ENCODE measurements at regions not wholly inside any gene's neighbourhood (a gene's known extent, or its start where the extent isn't known, plus 50 kb on each side); places are given as distances from the start of the nearest gene placed in this dataset.
"Not testable (repeated sequence)": the region's sequence is repeated elsewhere in the genome, so short reads cannot be mapped to it uniquely, and the experiment has no call there.

DNA sequence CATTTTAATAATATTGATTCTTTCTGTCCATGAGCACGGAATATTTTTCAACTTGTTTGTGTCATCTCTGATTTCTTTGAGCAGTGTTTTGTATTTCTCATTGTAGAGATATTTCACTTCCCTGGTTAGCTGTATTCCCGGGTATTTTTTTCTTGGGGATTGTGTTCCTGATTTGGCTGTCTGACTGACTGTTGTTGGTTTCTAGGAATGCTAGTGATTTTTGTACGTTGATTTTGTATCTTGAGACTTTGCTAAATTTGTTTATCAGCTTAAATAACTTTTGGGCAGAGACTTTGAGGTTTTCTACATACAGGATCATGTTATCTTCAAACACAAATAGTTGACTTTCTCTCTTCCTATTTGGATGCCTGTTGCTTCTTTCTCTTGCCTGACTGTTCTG, 418.8 kb upstream of the ALCAM start:
- 28 to 84% (median 30%) methylated on average over 3 of the region's 3 CpGs for WGBS, 3 donors
- H3K36me3 ChIP-seq (ENCODE audit: insufficient read depth in 1 of 2, low read depth in 1 of 2): no peaks in the 10 kb centered on the region
- TF ChIP-seq, protein P1, sequence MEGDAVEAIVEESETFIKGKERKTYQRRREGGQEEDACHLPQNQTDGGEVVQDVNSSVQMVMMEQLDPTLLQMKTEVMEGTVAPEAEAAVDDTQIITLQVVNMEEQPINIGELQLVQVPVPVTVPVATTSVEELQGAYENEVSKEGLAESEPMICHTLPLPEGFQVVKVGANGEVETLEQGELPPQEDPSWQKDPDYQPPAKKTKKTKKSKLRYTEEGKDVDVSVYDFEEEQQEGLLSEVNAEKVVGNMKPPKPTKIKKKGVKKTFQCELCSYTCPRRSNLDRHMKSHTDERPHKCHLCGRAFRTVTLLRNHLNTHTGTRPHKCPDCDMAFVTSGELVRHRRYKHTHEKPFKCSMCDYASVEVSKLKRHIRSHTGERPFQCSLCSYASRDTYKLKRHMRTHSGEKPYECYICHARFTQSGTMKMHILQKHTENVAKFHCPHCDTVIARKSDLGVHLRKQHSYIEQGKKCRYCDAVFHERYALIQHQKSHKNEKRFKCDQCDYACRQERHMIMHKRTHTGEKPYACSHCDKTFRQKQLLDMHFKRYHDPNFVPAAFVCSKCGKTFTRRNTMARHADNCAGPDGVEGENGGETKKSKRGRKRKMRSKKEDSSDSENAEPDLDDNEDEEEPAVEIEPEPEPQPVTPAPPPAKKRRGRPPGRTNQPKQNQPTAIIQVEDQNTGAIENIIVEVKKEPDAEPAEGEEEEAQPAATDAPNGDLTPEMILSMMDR (IDR thresholded peaks at IDR 0.05): no peak
- H3K9me3 ChIP-seq: no peaks in the 10 kb centered on the region
- DNase-seq (no peak), ATAC-seq (no peak)
- intact Hi-C loops (cut with DNase I): no loop called here
- H3K27me3 ChIP-seq (ENCODE audit: insufficient read depth in 3 of 3, low read length in 2 of 3): no peaks in the 10 kb centered on the region
- H3K4me3 ChIP-seq: no peak overlapping the region
- H3K27ac ChIP-seq: no peak overlapping the region
- H3K4me1 ChIP-seq: no peaks in the 10 kb centered on the region

DNA sequence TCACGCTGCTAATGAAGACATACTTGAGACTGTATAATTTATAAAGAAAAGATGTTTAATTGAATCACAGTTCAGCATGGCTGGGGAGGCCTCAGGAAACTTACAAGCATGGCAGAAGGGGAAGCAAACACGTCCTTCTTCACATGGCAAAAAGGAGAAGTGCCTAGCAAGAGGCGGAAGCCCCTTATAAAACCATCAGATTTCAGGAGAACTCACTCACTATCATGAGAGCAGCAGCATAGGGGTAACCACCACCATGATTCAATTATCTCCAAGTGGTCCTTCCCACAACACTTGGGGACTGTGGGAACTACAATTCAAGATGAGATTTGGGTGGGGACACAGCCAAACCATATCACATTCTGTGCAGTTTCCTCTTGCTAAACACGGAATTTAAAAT, 416.9 kb upstream of the ALCAM start:
- ATAC-seq; H3K27me3 ChIP-seq (ENCODE audit: insufficient read depth in 3 of 3, low read length in 2 of 3); intact Hi-C loops (cut with DNase I); DNase-seq; H3K4me3 ChIP-seq; H3K9me3 ChIP-seq; H3K4me1 ChIP-seq; H3K36me3 ChIP-seq (ENCODE audit: insufficient read depth in 1 of 2, low read depth in 1 of 2); H3K27ac ChIP-seq: not testable (repeated sequence)
- 70 to 81% (median 74%) methylated on average over 4 of the region's 4 CpGs for WGBS, 3 donors

DNA sequence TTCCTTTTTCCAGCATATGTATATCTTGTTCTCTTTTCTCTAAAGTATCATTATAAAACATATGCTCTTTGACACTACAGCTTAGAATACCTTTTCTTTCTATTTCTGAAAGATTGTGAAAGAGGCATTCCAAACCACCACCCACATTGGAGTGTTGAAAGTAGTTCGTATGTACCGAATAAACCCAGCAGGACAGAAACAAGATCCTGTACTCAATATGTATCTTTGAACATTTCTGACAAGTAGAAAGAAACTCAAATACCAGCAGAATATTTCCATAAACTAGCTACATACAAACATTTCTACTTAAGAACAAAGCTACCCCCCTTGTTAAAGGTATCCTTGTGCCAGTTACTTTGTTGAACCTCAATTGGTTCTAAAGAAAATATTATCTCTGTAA, 415.3 kb upstream of the ALCAM start:
- H3K27me3 ChIP-seq (ENCODE audit: insufficient read depth in 3 of 3, low read length in 2 of 3): no peaks in the 10 kb centered on the region
- H3K27ac ChIP-seq: no peak overlapping the region
- TF ChIP-seq, protein P1 (IDR thresholded peaks at IDR 0.05): no peak
- H3K4me3 ChIP-seq: no peak overlapping the region
- no peaks in the 10 kb centered on the region for H3K4me1 ChIP-seq
- no peaks in the 10 kb centered on the region for H3K9me3 ChIP-seq
- no peak for ATAC-seq
- no peak for DNase-seq
- 80 to 89% (median 85%) methylated on average over 2 of the region's 2 CpGs for WGBS, 3 donors
- no peaks in the 10 kb centered on the region for H3K36me3 ChIP-seq (ENCODE audit: insufficient read depth in 1 of 2, low read depth in 1 of 2)
- intact Hi-C loops (cut with DNase I): no loop called here

DNA sequence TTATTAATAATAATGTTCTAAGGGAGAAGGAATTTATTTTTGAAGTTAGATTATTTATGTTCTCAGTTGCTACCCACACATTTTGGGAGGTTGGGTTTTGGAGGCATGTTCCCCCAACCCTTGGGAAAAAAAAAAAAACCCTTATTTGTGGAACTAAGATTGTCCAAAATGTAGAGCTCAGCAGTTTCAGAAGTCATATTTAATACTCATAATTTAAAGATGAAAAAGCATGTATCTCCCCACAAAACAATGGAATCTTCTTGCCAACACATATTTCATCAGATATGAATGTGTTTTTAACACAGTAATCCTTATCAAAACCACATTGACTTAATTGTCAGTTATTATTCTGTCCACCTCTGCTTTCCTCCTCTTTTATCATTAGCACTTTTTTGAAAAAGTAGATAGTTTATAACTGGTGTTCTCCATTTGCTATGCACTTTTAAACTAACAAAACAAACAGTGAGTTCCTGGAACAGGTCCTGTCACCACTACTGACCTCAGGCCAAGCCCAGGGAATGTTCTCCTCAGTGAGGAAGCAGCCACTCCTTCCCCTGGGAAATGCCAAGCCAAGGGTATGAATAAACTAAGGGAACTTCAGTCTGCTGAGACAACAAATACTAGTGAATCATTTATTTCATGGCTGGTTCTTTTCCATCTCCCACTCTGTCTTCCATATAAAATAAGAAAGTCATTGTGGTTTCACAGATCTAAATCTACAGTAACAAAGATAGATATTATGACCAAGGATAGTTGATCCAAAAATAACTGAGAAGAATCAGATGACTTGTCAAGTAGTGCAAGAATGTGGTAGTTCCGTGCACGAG, 414.4 kb upstream of the ALCAM start:
- H3K4me1 ChIP-seq: no peaks in the 10 kb centered on the region
- no peak overlapping the region for H3K27ac ChIP-seq
- ATAC-seq (no peak), DNase-seq (no peak)
- no peaks in the 10 kb centered on the region for H3K9me3 ChIP-seq
- H3K36me3 ChIP-seq (ENCODE audit: insufficient read depth in 1 of 2, low read depth in 1 of 2): no peaks in the 10 kb centered on the region
- WGBS, 3 donors: 39 to 46% (median 46%) methylated on average over 2 of the region's 2 CpGs
- TF ChIP-seq, protein P1 (IDR thresholded peaks at IDR 0.05): no peak
- intact Hi-C loops (cut with DNase I): no loop called here
- no peaks in the 10 kb centered on the region for H3K27me3 ChIP-seq (ENCODE audit: insufficient read depth in 3 of 3, low read length in 2 of 3)
- no peak overlapping the region for H3K4me3 ChIP-seq

DNA sequence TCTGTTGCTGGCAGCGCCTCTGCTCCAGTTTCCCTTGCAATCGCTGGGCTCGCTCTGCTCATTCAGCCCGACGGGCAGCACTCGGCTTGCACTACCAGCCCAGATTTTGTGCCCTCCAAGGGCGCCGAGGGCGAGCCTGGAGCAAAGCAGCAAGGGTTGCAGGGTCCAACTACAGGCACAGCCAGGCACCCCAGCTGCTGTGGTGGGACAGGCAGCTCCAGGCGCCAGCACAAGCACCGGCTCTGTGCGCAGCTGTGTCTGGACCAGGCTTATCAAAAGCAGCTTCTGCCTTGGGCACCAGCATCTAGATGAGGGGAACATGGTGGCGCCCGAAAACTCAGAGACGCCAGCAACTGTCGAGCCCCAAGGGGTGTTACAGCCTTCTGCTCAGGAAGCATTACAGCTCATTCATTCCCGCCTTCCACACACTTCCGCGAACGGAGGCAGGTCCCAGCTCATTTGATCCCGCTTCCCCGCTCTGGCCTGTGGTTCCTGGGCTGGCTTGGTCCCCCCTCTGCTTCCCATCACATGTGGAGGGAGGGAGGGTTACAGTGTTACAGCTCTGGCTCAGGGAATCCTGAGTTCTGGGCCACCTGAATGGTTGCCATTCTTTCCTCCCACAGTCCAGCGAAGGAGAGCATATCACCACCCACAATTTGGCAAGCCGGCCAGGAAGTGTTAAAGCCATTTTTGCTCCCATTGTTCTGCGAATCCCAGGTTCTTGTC, 409.9 kb upstream of the ALCAM start:
- Histone ChIP-seq H3K9me3 (no peaks in the 10 kb centered on the region), H3K36me3 (ENCODE audit: insufficient read depth in 1 of 2, low read depth in 1 of 2) (no peaks in the 10 kb centered on the region), H3K4me3 (no peak overlapping the region), H3K27me3 (ENCODE audit: insufficient read depth in 3 of 3, low read length in 2 of 3) (no peaks in the 10 kb centered on the region), H3K4me1 (no peaks in the 10 kb centered on the region), H3K27ac (no peak overlapping the region)
- intact Hi-C loops (cut with DNase I): no loop called here
- DNase-seq (no peak), ATAC-seq (no peak)
- 90 to 92% (median 91%) methylated on average over 25 of the region's 25 CpGs for WGBS, 3 donors
- TF ChIP-seq, protein P1 (IDR thresholded peaks at IDR 0.05): no peak

Measured in psoas muscle (tissue), 7 donors.